GM19043 (cell line): ENCODE measurements at regions not wholly inside any gene's neighbourhood (a gene's known extent, or its start where the extent isn't known, plus 50 kb on each side); places are given as distances from the start of the nearest gene placed in this dataset.

Experiments used
- ATAC-seq: cut with Tn5 transposase; IDR thresholded peaks from one replicate; pipeline ENCODE4 v1.9.1; 2021; ENCODE audit warnings: low read depth; ENCODE audit not compliant: unreplicated experiment

GRCh38 chr9:27861887-27862286, 288.6 kb upstream of the C9orf72 start:
- ATAC-seq: no peak

- no peak for ATAC-seq
These were observed 291.6 kb upstream of the C9orf72 start for GRCh38 chr9:27864644-27865438.

- no peak for ATAC-seq
These were observed 293.5 kb upstream of the C9orf72 start for GRCh38 chr9:27866741-27867140.

- no peak for ATAC-seq
These were observed 297.1 kb upstream of the C9orf72 start for GRCh38 chr9:27870404-27870803.

GRCh38 chr9:27880156-27880555, 306.9 kb upstream of the C9orf72 start:
- no peak for ATAC-seq

- ATAC-seq: no peak
These were observed 307.4 kb upstream of the C9orf72 start for GRCh38 chr9:27880635-27881034.

GRCh38 chr9:27888661-27889295, 315.5 kb upstream of the C9orf72 start:
- ATAC-seq: peak; percentile 99

GRCh38 chr9:27924502-27924901, 351.2 kb upstream of the C9orf72 start:
- no peak for ATAC-seq

GRCh38 chr9:27925815-27926214, 352.5 kb upstream of the C9orf72 start:
- no peak for ATAC-seq

- ATAC-seq: no peak
These were observed 356.6 kb upstream of the C9orf72 start for GRCh38 chr9:27929841-27930240.

GRCh38 chr9:27933210-27934025, 360.1 kb upstream of the C9orf72 start:
- ATAC-seq: no peak

- ATAC-seq: no peak
These were observed 361.2 kb upstream of the C9orf72 start for GRCh38 chr9:27934471-27934870.

GRCh38 chr9:27939186-27939585, 365.9 kb upstream of the C9orf72 start:
- no peak for ATAC-seq

- ATAC-seq: no peak
These were observed 367.3 kb upstream of the C9orf72 start for GRCh38 chr9:27940535-27940934.

- ATAC-seq: no peak
These were observed 370.2 kb upstream of the C9orf72 start for GRCh38 chr9:27943501-27943900.

GRCh38 chr9:27945386-27945785, 372.1 kb upstream of the C9orf72 start:
- no peak for ATAC-seq

GRCh38 chr9:27950382-27950781, 377.1 kb upstream of the C9orf72 start:
- ATAC-seq: no peak

GRCh38 chr9:27954858-27955257, 381.6 kb upstream of the C9orf72 start:
- ATAC-seq: no peak

GRCh38 chr9:27963836-27964235, 390.6 kb upstream of the C9orf72 start:
- no peak for ATAC-seq

- no peak for ATAC-seq
These were observed 393.9 kb upstream of the C9orf72 start for GRCh38 chr9:27967210-27967609.

- ATAC-seq: no peak
These were observed 404.6 kb upstream of the C9orf72 start for GRCh38 chr9:27977931-27978330.
